ENCODE measurements at regions not wholly inside any gene's neighbourhood (a gene's known extent, or its start where the extent isn't known, plus 50 kb on each side); places are given as distances from the start of the nearest gene placed in this dataset.
"Not testable (repeated sequence)": the region's sequence is repeated elsewhere in the genome, so short reads cannot be mapped to it uniquely, and the experiment has no call there.

- in situ Hi-C loops (cut with HindIII; ENCODE audit: low pct_ligation_motif_present, low pct_unique_long_range_greater_than_20kb, low sequenced_read_pairs); DNase-seq: not testable (repeated sequence)
Observed at GRCh38 chr6:115746583-115746982, 314.1 kb downstream of the FRK start.

GRCh38 chr6:115740907-115741306 lies 319.8 kb downstream of the FRK start:
- DNase-seq: no peak
- in situ Hi-C loops (cut with HindIII; ENCODE audit: low pct_ligation_motif_present, low pct_unique_long_range_greater_than_20kb, low sequenced_read_pairs): no loop called here

- DNase-seq: no peak
- in situ Hi-C loops (cut with HindIII; ENCODE audit: low pct_ligation_motif_present, low pct_unique_long_range_greater_than_20kb, low sequenced_read_pairs): no loop called here
Observed at GRCh38 chr6:115735610-115736009, 325.1 kb downstream of the FRK start.

GRCh38 chr6:115733426-115733825 lies 327.3 kb downstream of the FRK start:
- no peak for DNase-seq
- in situ Hi-C loops (cut with HindIII; ENCODE audit: low pct_ligation_motif_present, low pct_unique_long_range_greater_than_20kb, low sequenced_read_pairs): no loop called here

- in situ Hi-C loops (cut with HindIII; ENCODE audit: low pct_ligation_motif_present, low pct_unique_long_range_greater_than_20kb, low sequenced_read_pairs): no loop called here
- no peak for DNase-seq
Observed at GRCh38 chr6:115729036-115729435, 331.7 kb downstream of the FRK start.

GRCh38 chr6:115728171-115728570 lies 332.5 kb downstream of the FRK start:
- DNase-seq: no peak
- in situ Hi-C loops (cut with HindIII; ENCODE audit: low pct_ligation_motif_present, low pct_unique_long_range_greater_than_20kb, low sequenced_read_pairs): no loop called here

GRCh38 chr6:115721564-115721963 lies 339.1 kb downstream of the FRK start:
- in situ Hi-C loops (cut with HindIII; ENCODE audit: low pct_ligation_motif_present, low pct_unique_long_range_greater_than_20kb, low sequenced_read_pairs): no loop called here

GRCh38 chr6:115720900-115721299 lies 339.8 kb downstream of the FRK start:
- in situ Hi-C loops (cut with HindIII; ENCODE audit: low pct_ligation_motif_present, low pct_unique_long_range_greater_than_20kb, low sequenced_read_pairs): no loop called here
- DNase-seq: no peak

More at GRCh38 chr6:115721564-115721963, 339.1 kb downstream of the FRK start:
- DNase-seq: no peak

- DNase-seq: no peak
- in situ Hi-C loops (cut with HindIII; ENCODE audit: low pct_ligation_motif_present, low pct_unique_long_range_greater_than_20kb, low sequenced_read_pairs): no loop called here
Observed at GRCh38 chr6:115717472-115717871, 343.2 kb downstream of the FRK start.

GRCh38 chr6:115717062-115717461 lies 343.6 kb downstream of the FRK start:
- no peak for DNase-seq
- in situ Hi-C loops (cut with HindIII; ENCODE audit: low pct_ligation_motif_present, low pct_unique_long_range_greater_than_20kb, low sequenced_read_pairs): no loop called here

GRCh38 chr6:115712291-115712961 lies 348.3 kb downstream of the FRK start:
- in situ Hi-C loops (cut with HindIII; ENCODE audit: low pct_ligation_motif_present, low pct_unique_long_range_greater_than_20kb, low sequenced_read_pairs): no loop called here
- no peak for DNase-seq

- in situ Hi-C loops (cut with HindIII; ENCODE audit: low pct_ligation_motif_present, low pct_unique_long_range_greater_than_20kb, low sequenced_read_pairs): no loop called here
- DNase-seq: no peak
Observed at GRCh38 chr6:115708850-115709249, 351.8 kb downstream of the FRK start.

GRCh38 chr6:115706981-115707380 lies 353.7 kb downstream of the FRK start:
- DNase-seq: no peak
- in situ Hi-C loops (cut with HindIII; ENCODE audit: low pct_ligation_motif_present, low pct_unique_long_range_greater_than_20kb, low sequenced_read_pairs): no loop called here

- no peak for DNase-seq
- in situ Hi-C loops (cut with HindIII; ENCODE audit: low pct_ligation_motif_present, low pct_unique_long_range_greater_than_20kb, low sequenced_read_pairs): no loop called here
Observed at GRCh38 chr6:115706324-115706723, 354.4 kb downstream of the FRK start.

- in situ Hi-C loops (cut with HindIII; ENCODE audit: low pct_ligation_motif_present, low pct_unique_long_range_greater_than_20kb, low sequenced_read_pairs): no loop called here
- no peak for DNase-seq
Observed at GRCh38 chr6:115704028-115704427, 356.7 kb downstream of the FRK start.

GRCh38 chr6:115691433-115691832 lies 369.3 kb downstream of the FRK start:
- in situ Hi-C loops (cut with HindIII; ENCODE audit: low pct_ligation_motif_present, low pct_unique_long_range_greater_than_20kb, low sequenced_read_pairs): no loop called here
- DNase-seq: no peak

GRCh38 chr6:115690854-115691253 lies 369.8 kb downstream of the FRK start:
- no peak for DNase-seq
- in situ Hi-C loops (cut with HindIII; ENCODE audit: low pct_ligation_motif_present, low pct_unique_long_range_greater_than_20kb, low sequenced_read_pairs): no loop called here

GRCh38 chr6:115681978-115682775 lies 378.5 kb downstream of the FRK start:
- no peak for DNase-seq
- in situ Hi-C loops (cut with HindIII; ENCODE audit: low pct_ligation_motif_present, low pct_unique_long_range_greater_than_20kb, low sequenced_read_pairs): no loop called here

GRCh38 chr6:115680621-115681020 lies 380.1 kb downstream of the FRK start:
- in situ Hi-C loops (cut with HindIII; ENCODE audit: low pct_ligation_motif_present, low pct_unique_long_range_greater_than_20kb, low sequenced_read_pairs): no loop called here
- no peak for DNase-seq

GRCh38 chr6:115677198-115677597 lies 383.5 kb downstream of the FRK start:
- in situ Hi-C loops (cut with HindIII; ENCODE audit: low pct_ligation_motif_present, low pct_unique_long_range_greater_than_20kb, low sequenced_read_pairs): no loop called here

More at GRCh38 chr6:115677198-115677597, 383.5 kb downstream of the FRK start:
- DNase-seq: no peak
